ENCODE measurements at regions not wholly inside any gene's neighbourhood (a gene's known extent, or its start where the extent isn't known, plus 50 kb on each side); places are given as distances from the start of the nearest gene placed in this dataset.

- TF ChIP-seq YY1 (IDR thresholded peaks at IDR 0.05; ENCODE audit: insufficient read depth, insufficient read length) (no peak), ZNF274 (IDR thresholded peaks at IDR 0.05; ENCODE audit: low read depth, low read length) (no peak), SUZ12 (IDR thresholded peaks at IDR 0.05; ENCODE audit: extremely low read depth, insufficient read depth, insufficient read length) (no peak)
These were observed 109.3 kb upstream of the SPDL1 start for GRCh38 chr5:169474226-169474625.

Measured in NT2/D1 (cell line).